WTC11 (cell line): ENCODE measurements at regions not wholly inside any gene's neighbourhood (a gene's known extent, or its start where the extent isn't known, plus 50 kb on each side); places are given as distances from the start of the nearest gene placed in this dataset.

ENCODE experiments used
- ATAC-seq: fragments of 200-7000 bp; cut with Tn5 transposase; 2 replicates; pipeline ENCODE4 v1.10.0; 2021; ENCODE audit warnings: mild to moderate bottlenecking, moderate library complexity
- CTCF ChIA-PET: fragments of 300-600 bp; sonication (Branson Sonifier 250); formaldehyde crosslinking; loops from one replicate; lab custom pipeline; 2021; ENCODE audit warnings: antibody characterized with exemption; lab: Charles Lee
- POLR2A ChIA-PET: fragments of 350-600 bp; sonication (Branson Sonifier 250); formaldehyde crosslinking; loops from one replicate; lab custom pipeline; 2021; ENCODE audit warnings: antibody characterized with exemption; lab: Charles Lee
- DNase-seq: peaks from one replicate; pipeline ENCODE4 v3.0.0; 2021; ENCODE audit warnings: low spot score
- H3K27ac Mint-ChIP-seq: 2 replicates; pipeline ENCODE4 v1.8.0; 2021; ENCODE audit warnings: mixed read lengths
- H3K27me3 Mint-ChIP-seq: 2 replicates; pipeline ENCODE4 v1.8.0; 2021; ENCODE audit warnings: low read depth, mild to moderate bottlenecking, moderate library complexity, mixed read lengths
- H3K36me3 Mint-ChIP-seq: 2 replicates; pipeline ENCODE4 v1.8.0; 2021; ENCODE audit warnings: mixed read lengths
- H3K4me1 Mint-ChIP-seq: 2 replicates; pipeline ENCODE4 v1.8.0; 2022; ENCODE audit warnings: mixed read lengths
- H3K4me3 Mint-ChIP-seq: 2 replicates; pipeline ENCODE4 v1.8.0; 2021; ENCODE audit warnings: mild to moderate bottlenecking, moderate library complexity, mixed read lengths
- H3K9me3 Mint-ChIP-seq: 2 replicates; pipeline ENCODE4 v1.8.0; 2021; ENCODE audit warnings: mixed read lengths
- ESRRA ChIP-seq: sonication (generic); formaldehyde crosslinking; IDR thresholded peaks from 2 replicates; pipeline ENCODE4 v1.8.1; 2022; ENCODE audit warnings: mild to moderate bottlenecking, missing genetic modification reagents, borderline replicate concordance
- MYBL2 ChIP-seq: sonication (generic); formaldehyde crosslinking; IDR thresholded peaks from 2 replicates; pipeline ENCODE4 v1.8.1; 2023; ENCODE audit warnings: mild to moderate bottlenecking, moderate library complexity, missing genetic modification reagents
- NFATC4 ChIP-seq: fragments of 250-450 bp; sonication (Bioruptor Pico); IDR thresholded peaks from 2 replicates; pipeline ENCODE4 v1.9.0; 2021; ENCODE audit warnings: mild to moderate bottlenecking
- NR3C1 ChIP-seq: sonication (generic); formaldehyde crosslinking; conservative IDR thresholded peaks from 2 replicates; pipeline ENCODE4 v1.8.1; 2023; ENCODE audit warnings: low read depth, mild to moderate bottlenecking, missing genetic modification reagents
- SP1 ChIP-seq: sonication (generic); formaldehyde crosslinking; conservative IDR thresholded peaks from 2 replicates; pipeline ENCODE4 v1.8.1; 2022; ENCODE audit warnings: missing genetic modification reagents
- ZBTB21 ChIP-seq: sonication (generic); formaldehyde crosslinking; IDR thresholded peaks from 2 replicates; pipeline ENCODE4 v1.8.1; 2023; ENCODE audit warnings: mild to moderate bottlenecking, missing genetic modification reagents, borderline replicate concordance
- ZNF138 ChIP-seq: sonication (generic); formaldehyde crosslinking; conservative IDR thresholded peaks from 2 replicates; pipeline ENCODE4 v1.8.1; 2022; ENCODE audit warnings: mild to moderate bottlenecking, moderate library complexity, missing genetic modification reagents
- ZNF317 ChIP-seq: sonication (generic); formaldehyde crosslinking; IDR thresholded peaks from 2 replicates; pipeline ENCODE4 v1.8.1; 2023; ENCODE audit warnings: low read depth, mild to moderate bottlenecking, moderate library complexity, missing genetic modification reagents, borderline replicate concordance
- ZNF423 ChIP-seq: fragments of 250-450 bp; sonication (Bioruptor Pico); IDR thresholded peaks from 2 replicates; pipeline ENCODE4 v2.1.2; 2022; ENCODE audit warnings: mild to moderate bottlenecking, moderate library complexity
- ZNF671 ChIP-seq: fragments of 250-450 bp; sonication (Bioruptor Pico); IDR thresholded peaks from 2 replicates; pipeline ENCODE4 v1.8.0; 2021; ENCODE audit warnings: mild to moderate bottlenecking
- TF ChIP-seq, protein P1 (sequence below): fragments of 250-450 bp; sonication (Bioruptor Pico); IDR thresholded peaks from 2 replicates; pipeline ENCODE4 v1.9.0; 2021; ENCODE audit warnings: mild to moderate bottlenecking
- TF ChIP-seq, protein P2 (sequence below): sonication (generic); formaldehyde crosslinking; IDR thresholded peaks from 2 replicates; pipeline ENCODE4 v1.8.0; 2023; ENCODE audit warnings: missing genetic modification reagents, mild to moderate bottlenecking, borderline replicate concordance
- TF ChIP-seq, protein P3 (sequence below): fragments of 200-600 bp; IDR thresholded peaks from 2 replicates; pipeline ENCODE4 v1.8.0; 2022; ENCODE audit warnings: antibody characterized with exemption
- TF ChIP-seq, protein P4 (sequence below): sonication (generic); formaldehyde crosslinking; IDR thresholded peaks from 2 replicates; pipeline ENCODE4 v1.8.0; 2023; ENCODE audit warnings: mild to moderate bottlenecking, missing genetic modification reagents

DNA sequence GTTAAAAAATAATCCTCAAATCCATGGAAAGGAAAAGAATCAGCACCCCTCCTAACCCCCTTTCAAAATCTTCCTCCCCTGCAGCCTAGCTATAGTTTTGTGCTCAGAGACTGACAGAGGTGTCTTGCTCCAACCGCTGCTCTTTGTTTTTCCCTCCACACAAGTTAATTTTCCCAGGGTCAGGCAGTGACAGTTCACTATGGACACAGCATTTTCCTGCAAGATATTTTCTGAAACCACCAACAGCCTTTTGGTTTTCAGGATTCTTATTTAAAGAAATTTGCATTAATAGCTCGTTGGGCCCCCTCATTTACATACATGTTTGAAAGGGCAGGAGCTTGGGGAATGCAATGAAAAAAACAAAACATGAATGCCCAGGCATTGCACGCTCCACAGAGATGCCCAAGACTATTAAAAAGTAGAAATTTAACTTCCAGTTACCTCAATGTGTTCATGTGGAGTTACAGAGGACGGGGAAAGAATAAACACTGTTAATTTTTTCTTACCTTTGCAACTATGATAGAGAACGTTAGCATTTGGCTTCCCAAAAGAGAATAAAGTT lies 71.4 kb upstream of the CXCR4 start (continued):
- TF ChIP-seq, protein P1, sequence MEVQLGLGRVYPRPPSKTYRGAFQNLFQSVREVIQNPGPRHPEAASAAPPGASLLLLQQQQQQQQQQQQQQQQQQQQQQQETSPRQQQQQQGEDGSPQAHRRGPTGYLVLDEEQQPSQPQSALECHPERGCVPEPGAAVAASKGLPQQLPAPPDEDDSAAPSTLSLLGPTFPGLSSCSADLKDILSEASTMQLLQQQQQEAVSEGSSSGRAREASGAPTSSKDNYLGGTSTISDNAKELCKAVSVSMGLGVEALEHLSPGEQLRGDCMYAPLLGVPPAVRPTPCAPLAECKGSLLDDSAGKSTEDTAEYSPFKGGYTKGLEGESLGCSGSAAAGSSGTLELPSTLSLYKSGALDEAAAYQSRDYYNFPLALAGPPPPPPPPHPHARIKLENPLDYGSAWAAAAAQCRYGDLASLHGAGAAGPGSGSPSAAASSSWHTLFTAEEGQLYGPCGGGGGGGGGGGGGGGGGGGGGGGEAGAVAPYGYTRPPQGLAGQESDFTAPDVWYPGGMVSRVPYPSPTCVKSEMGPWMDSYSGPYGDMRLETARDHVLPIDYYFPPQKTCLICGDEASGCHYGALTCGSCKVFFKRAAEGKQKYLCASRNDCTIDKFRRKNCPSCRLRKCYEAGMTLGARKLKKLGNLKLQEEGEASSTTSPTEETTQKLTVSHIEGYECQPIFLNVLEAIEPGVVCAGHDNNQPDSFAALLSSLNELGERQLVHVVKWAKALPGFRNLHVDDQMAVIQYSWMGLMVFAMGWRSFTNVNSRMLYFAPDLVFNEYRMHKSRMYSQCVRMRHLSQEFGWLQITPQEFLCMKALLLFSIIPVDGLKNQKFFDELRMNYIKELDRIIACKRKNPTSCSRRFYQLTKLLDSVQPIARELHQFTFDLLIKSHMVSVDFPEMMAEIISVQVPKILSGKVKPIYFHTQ (CRISPR knock-in tag), result no peak
- TF ChIP-seq, protein P2, sequence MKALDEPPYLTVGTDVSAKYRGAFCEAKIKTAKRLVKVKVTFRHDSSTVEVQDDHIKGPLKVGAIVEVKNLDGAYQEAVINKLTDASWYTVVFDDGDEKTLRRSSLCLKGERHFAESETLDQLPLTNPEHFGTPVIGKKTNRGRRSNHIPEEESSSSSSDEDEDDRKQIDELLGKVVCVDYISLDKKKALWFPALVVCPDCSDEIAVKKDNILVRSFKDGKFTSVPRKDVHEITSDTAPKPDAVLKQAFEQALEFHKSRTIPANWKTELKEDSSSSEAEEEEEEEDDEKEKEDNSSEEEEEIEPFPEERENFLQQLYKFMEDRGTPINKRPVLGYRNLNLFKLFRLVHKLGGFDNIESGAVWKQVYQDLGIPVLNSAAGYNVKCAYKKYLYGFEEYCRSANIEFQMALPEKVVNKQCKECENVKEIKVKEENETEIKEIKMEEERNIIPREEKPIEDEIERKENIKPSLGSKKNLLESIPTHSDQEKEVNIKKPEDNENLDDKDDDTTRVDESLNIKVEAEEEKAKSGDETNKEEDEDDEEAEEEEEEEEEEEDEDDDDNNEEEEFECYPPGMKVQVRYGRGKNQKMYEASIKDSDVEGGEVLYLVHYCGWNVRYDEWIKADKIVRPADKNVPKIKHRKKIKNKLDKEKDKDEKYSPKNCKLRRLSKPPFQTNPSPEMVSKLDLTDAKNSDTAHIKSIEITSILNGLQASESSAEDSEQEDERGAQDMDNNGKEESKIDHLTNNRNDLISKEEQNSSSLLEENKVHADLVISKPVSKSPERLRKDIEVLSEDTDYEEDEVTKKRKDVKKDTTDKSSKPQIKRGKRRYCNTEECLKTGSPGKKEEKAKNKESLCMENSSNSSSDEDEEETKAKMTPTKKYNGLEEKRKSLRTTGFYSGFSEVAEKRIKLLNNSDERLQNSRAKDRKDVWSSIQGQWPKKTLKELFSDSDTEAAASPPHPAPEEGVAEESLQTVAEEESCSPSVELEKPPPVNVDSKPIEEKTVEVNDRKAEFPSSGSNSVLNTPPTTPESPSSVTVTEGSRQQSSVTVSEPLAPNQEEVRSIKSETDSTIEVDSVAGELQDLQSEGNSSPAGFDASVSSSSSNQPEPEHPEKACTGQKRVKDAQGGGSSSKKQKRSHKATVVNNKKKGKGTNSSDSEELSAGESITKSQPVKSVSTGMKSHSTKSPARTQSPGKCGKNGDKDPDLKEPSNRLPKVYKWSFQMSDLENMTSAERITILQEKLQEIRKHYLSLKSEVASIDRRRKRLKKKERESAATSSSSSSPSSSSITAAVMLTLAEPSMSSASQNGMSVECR (CRISPR knock-in tag), result no peak
- TF ChIP-seq, protein P3, sequence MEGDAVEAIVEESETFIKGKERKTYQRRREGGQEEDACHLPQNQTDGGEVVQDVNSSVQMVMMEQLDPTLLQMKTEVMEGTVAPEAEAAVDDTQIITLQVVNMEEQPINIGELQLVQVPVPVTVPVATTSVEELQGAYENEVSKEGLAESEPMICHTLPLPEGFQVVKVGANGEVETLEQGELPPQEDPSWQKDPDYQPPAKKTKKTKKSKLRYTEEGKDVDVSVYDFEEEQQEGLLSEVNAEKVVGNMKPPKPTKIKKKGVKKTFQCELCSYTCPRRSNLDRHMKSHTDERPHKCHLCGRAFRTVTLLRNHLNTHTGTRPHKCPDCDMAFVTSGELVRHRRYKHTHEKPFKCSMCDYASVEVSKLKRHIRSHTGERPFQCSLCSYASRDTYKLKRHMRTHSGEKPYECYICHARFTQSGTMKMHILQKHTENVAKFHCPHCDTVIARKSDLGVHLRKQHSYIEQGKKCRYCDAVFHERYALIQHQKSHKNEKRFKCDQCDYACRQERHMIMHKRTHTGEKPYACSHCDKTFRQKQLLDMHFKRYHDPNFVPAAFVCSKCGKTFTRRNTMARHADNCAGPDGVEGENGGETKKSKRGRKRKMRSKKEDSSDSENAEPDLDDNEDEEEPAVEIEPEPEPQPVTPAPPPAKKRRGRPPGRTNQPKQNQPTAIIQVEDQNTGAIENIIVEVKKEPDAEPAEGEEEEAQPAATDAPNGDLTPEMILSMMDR, result no peak

DNA sequence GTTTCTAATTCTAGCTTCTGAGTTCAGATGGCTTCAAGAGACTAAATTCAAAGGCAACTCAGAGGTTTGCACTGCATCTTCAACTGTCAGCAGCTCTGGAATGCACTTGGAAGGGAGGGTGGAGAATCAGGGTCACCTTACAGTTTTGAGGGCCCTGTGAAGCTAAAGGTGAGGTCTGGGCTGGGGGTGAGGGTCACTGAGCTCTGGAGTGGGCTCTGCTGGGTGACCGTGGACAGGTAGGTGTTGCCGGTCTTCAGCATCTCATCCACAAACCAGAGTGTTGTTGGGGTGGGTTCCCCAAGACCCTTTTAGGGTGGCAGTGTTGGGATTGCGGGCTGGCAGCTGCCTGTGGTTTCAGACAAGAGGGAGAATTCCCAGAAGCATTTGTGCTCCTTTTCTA lies 70.1 kb upstream of the CXCR4 start:
- ChIA-PET POLR2A (no interaction called here), CTCF (interaction anchor here (0.8 kb wide), 1 partner anchor 197 kb away, joined by 3 read pairs; no protein-coding TSS in a partner anchor)
- Mint-ChIP-seq H3K27ac (no peak overlapping the region), H3K36me3 (0 out of 2 replicates have a peak, but pooled peaks cover 2% of the 10 kb centered on the region), H3K4me3 (no peak overlapping the region), H3K4me1 (peaks cover 15% of the 10 kb centered on the region), H3K9me3 (peaks cover 24% of the 10 kb centered on the region), H3K27me3 (no peaks in the 10 kb centered on the region)
- DNase-seq, result no peak
- TF ChIP-seq SP1 (CRISPR knock-in tag), result no peak
- no peak for ATAC-seq

DNA sequence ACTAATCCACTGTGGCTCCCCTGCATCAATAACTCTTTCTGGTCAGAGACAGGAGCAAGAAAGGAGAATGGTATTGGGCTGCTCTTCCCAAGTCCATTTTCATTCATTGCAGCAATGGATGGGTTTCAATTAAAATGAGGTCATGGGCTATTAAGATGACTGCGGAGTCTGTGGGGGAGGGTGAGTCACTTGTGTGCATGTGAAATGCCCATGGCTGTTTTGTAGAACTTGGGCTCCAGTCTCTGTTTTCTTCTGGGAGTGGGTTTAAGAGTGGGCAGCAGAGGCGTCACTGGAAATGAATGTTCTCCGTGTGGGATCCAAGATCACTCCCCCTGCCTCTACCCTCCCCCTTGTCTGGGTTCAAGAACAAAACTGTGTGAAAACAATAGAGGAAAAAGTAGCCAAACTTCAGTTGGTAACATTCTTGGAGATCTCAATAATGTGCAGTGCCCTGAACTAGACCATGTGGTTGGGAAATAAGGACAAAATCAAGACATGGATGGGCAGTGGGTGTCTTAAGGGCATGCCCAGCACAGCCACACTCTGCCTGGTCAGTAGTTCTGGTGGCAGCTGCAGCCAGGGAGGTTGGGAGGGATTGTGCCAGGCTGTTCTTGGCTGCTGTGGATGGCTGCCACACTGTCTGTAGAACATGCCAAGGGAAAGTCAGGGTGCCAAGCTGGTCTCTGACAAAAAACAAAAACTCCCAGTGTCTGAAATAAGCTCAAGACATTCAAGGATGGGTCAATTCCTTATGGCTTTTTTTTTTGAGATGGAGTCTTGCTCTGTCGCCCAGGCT lies 68.2 kb upstream of the CXCR4 start:
- TF ChIP-seq ZNF671 (CRISPR knock-in tag) (no peak), ESRRA (no peak), ZBTB21 (CRISPR knock-in tag) (no peak), ZNF138 (CRISPR knock-in tag) (no peak), ZNF423 (CRISPR knock-in tag) (no peak), NFATC4 (CRISPR knock-in tag) (no peak), NR3C1 (CRISPR knock-in tag) (no peak), MYBL2 (no peak), ZNF317 (CRISPR knock-in tag) (no peak)
- TF ChIP-seq, protein P4, sequence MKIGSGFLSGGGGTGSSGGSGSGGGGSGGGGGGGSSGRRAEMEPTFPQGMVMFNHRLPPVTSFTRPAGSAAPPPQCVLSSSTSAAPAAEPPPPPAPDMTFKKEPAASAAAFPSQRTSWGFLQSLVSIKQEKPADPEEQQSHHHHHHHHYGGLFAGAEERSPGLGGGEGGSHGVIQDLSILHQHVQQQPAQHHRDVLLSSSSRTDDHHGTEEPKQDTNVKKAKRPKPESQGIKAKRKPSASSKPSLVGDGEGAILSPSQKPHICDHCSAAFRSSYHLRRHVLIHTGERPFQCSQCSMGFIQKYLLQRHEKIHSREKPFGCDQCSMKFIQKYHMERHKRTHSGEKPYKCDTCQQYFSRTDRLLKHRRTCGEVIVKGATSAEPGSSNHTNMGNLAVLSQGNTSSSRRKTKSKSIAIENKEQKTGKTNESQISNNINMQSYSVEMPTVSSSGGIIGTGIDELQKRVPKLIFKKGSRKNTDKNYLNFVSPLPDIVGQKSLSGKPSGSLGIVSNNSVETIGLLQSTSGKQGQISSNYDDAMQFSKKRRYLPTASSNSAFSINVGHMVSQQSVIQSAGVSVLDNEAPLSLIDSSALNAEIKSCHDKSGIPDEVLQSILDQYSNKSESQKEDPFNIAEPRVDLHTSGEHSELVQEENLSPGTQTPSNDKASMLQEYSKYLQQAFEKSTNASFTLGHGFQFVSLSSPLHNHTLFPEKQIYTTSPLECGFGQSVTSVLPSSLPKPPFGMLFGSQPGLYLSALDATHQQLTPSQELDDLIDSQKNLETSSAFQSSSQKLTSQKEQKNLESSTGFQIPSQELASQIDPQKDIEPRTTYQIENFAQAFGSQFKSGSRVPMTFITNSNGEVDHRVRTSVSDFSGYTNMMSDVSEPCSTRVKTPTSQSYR (CRISPR knock-in tag), result no peak
- TF ChIP-seq, all 79 proteins: peak for 0
- DNase-seq (no peak), ATAC-seq (no peak)
- no peaks in the 10 kb centered on the region for H3K27me3 Mint-ChIP-seq
- POLR2A ChIA-PET, result no interaction called here
- peaks cover 15% of the 10 kb centered on the region for H3K4me1 Mint-ChIP-seq
- H3K36me3 Mint-ChIP-seq, result no peaks in the 10 kb centered on the region
- CTCF ChIA-PET, result no interaction called here
- no peak overlapping the region for H3K27ac Mint-ChIP-seq
- H3K9me3 Mint-ChIP-seq, result peaks cover 14% of the 10 kb centered on the region
- H3K4me3 Mint-ChIP-seq, result no peak overlapping the region
